Liver (tissue), 8 donors: ENCODE measurements at regions not wholly inside any gene's neighbourhood (a gene's known extent, or its start where the extent isn't known, plus 50 kb on each side); places are given as distances from the start of the nearest gene placed in this dataset.

ENCODE experiments used
- DNase-seq: peaks from one replicate; pipeline ENCODE4 v3.0.0-alpha.2; 2017; ENCODE audit warnings: low spot score
- H3K27ac ChIP-seq, 2 donors: one replicate each; pipeline ENCODE4 v1.7.0; 2013; ENCODE audit warnings: inconsistent platforms in 2 of 2, low read length in 2 of 2, control low read depth in 1 of 2, low read depth in 1 of 2, mild to moderate bottlenecking in 1 of 2
- H3K27me3 ChIP-seq, 4 donors: one replicate each; pipeline versions ENCODE4 v1.6.1 to v1.7.0; 2013; ENCODE audit warnings: low read length in 3 of 4, inconsistent platforms in 1 of 4, mild to moderate bottlenecking in 1 of 4, moderate library complexity in 1 of 4; ENCODE audit not compliant: control insufficient read depth in 4 of 4, insufficient read depth in 4 of 4
- H3K36me3 ChIP-seq, 4 donors: one replicate each; pipeline versions ENCODE4 v1.6.1 to v1.7.0; 2013; ENCODE audit warnings: low read length in 3 of 4, mild to moderate bottlenecking in 3 of 4, low read depth in 1 of 4, moderate library complexity in 1 of 4; ENCODE audit not compliant: control insufficient read depth in 4 of 4, insufficient read depth in 3 of 4
- H3K4me1 ChIP-seq, 4 donors: one replicate each; pipeline versions ENCODE4 v1.6.1 to v1.7.0; 2013; ENCODE audit warnings: low read length in 3 of 4, mild to moderate bottlenecking in 3 of 4, moderate library complexity in 1 of 4; ENCODE audit not compliant: control insufficient read depth in 4 of 4, insufficient read depth in 4 of 4
- H3K4me3 ChIP-seq, 3 donors: one replicate each; pipeline versions ENCODE4 v1.6.1 to v1.7.0; 2013; ENCODE audit warnings: low read length in 3 of 3, control low read depth in 1 of 3, low read depth in 1 of 3, mild to moderate bottlenecking in 1 of 3
- H3K9ac ChIP-seq, 2 donors: one replicate each; pipeline ENCODE4 v1.7.0; 2013; ENCODE audit warnings: low read length in 2 of 2, mild to moderate bottlenecking in 2 of 2, moderate library complexity in 2 of 2, control low read depth in 1 of 2, low read depth in 1 of 2
- H3K9me3 ChIP-seq, 4 donors: one replicate each; pipeline versions ENCODE4 v1.6.1 to v1.7.0; 2013; ENCODE audit warnings: low read length in 3 of 4; ENCODE audit not compliant: control insufficient read depth in 4 of 4
- EGR1 ChIP-seq, 2 donors: IDR thresholded peaks; 2 replicates each; pipeline ENCODE4 v1.6.1; 2016 to 2018; ENCODE audit warnings: antibody characterized with exemption in 2 of 2, low read depth in 2 of 2
- FOXA1 ChIP-seq: IDR thresholded peaks from 2 replicates; pipeline ENCODE4 v1.6.1; 2016; ENCODE audit warnings: antibody characterized with exemption
- FOXA2 ChIP-seq: IDR thresholded peaks from 2 replicates; pipeline ENCODE4 v1.6.1; 2016; ENCODE audit warnings: antibody characterized with exemption
- GABPA ChIP-seq, 2 donors: IDR thresholded peaks in 1 of 2; conservative IDR thresholded peaks in 1 of 2; 2 replicates each; pipeline ENCODE4 v1.6.1; 2016; ENCODE audit warnings: antibody characterized with exemption in 2 of 2, mild to moderate bottlenecking in 1 of 2, moderate library complexity in 1 of 2
- HNF4A ChIP-seq, 2 donors: conservative IDR thresholded peaks; 2 replicates each; pipeline ENCODE4 v1.6.1; 2016; ENCODE audit warnings: antibody characterized with exemption in 2 of 2, mild to moderate bottlenecking in 2 of 2
- HNF4G ChIP-seq: IDR thresholded peaks from 2 replicates; pipeline ENCODE4 v1.6.1; 2016; ENCODE audit warnings: antibody characterized with exemption
- JUND ChIP-seq, 2 donors: IDR thresholded peaks; 2 replicates each; pipeline ENCODE4 v1.6.1; 2016; ENCODE audit warnings: antibody characterized with exemption in 2 of 2
- RAD21 ChIP-seq, 2 donors: IDR thresholded peaks; 2 replicates each; pipeline ENCODE4 v1.6.1; 2016; ENCODE audit warnings: antibody characterized with exemption in 2 of 2, mild to moderate bottlenecking in 2 of 2
- SP1 ChIP-seq: IDR thresholded peaks from 2 replicates; pipeline ENCODE4 v1.6.1; 2018; ENCODE audit warnings: antibody characterized with exemption, mild to moderate bottlenecking
- TAF1 ChIP-seq: conservative IDR thresholded peaks from 2 replicates; pipeline ENCODE4 v1.6.1; 2016; ENCODE audit warnings: antibody characterized with exemption, mild to moderate bottlenecking
- YY1 ChIP-seq: IDR thresholded peaks from 2 replicates; pipeline ENCODE4 v1.6.1; 2016; ENCODE audit warnings: antibody characterized with exemption, mild to moderate bottlenecking
- WGBS: extraction: QIAGEN DNeasy Blood & Tissue Kit; methylation state at CpG from one replicate; pipeline ENCODE4 v1.1.7; 2013; 5-methylcytosine and 5-hydroxymethylcytosine counted together
- TF ChIP-seq, protein P1 (sequence below): IDR thresholded peaks from 2 replicates; pipeline ENCODE4 v1.6.1; 2016; ENCODE audit warnings: antibody characterized with exemption
- TF ChIP-seq, protein P2 (sequence below): IDR thresholded peaks from 2 replicates; pipeline ENCODE4 v1.6.1; 2016; ENCODE audit warnings: antibody characterized with exemption
- TF ChIP-seq, protein P3 (sequence below): IDR thresholded peaks from 2 replicates; pipeline ENCODE4 v1.6.1; 2016; ENCODE audit warnings: antibody characterized with exemption, mild to moderate bottlenecking
- TF ChIP-seq, protein P4 (sequence below): IDR thresholded peaks from 2 replicates; pipeline ENCODE4 v1.6.1; 2016; ENCODE audit warnings: antibody characterized with exemption
- TF ChIP-seq, protein P5 (sequence below): fragments of 150-350 bp; IDR thresholded peaks from 2 replicates; pipeline ENCODE4 v1.5.1; 2017; ENCODE audit warnings: improper control_type of control experiment, low read depth, low read length; ENCODE audit not compliant: missing input control
- donor health status: healthy.
- donor health status: healthy.
- donor health status: healthy.
- donor health status: healthy.
- donor health status: healthy.

DNA sequence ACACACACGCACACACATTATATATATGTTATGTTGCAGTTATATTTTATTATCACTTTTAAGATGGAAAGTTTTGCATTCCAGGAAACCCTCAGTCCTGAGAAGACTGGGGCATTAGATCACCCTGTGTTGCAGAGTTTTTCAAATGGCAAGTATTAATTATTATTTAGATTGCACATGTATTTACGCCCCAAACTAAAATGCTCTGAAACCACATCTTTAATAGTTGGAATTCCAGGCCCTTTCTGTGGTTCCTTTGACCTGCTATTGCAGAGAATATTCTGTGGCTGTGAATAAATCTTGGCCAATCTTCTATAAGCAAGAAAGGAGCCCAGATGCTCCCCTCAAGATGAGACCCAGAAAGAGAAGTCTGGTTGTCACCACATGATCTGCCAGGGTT, 427.0 kb upstream of the TNP1 start:
- H3K36me3 ChIP-seq: no peaks in the 10 kb centered on the region
- no peak overlapping the region for H3K27ac ChIP-seq
- H3K4me3 ChIP-seq: no peak overlapping the region
- no peak for DNase-seq
- no peak overlapping the region for H3K9ac ChIP-seq
- no peaks in the 10 kb centered on the region for H3K4me1 ChIP-seq
- no peaks in the 10 kb centered on the region for H3K9me3 ChIP-seq
- no peaks in the 10 kb centered on the region for H3K27me3 ChIP-seq
- 92% methylated on average over 2 of the region's 2 CpGs for WGBS
- TF ChIP-seq, protein P1, sequence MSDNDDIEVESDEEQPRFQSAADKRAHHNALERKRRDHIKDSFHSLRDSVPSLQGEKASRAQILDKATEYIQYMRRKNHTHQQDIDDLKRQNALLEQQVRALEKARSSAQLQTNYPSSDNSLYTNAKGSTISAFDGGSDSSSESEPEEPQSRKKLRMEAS: no peak
- TF ChIP-seq GABPA (IDR thresholded peaks at IDR 0.05 in 1 of 2, conservative IDR thresholded peaks at IDR 0.05 in 1 of 2) (no peak), TAF1 (no peak), YY1 (no peak), EGR1 (IDR thresholded peaks at IDR 0.05; ENCODE audit: low read depth in 2 of 2) (no peak), SP1 (no peak), FOXA2 (no peak), HNF4A (conservative IDR thresholded peaks at IDR 0.05) (no peak), JUND (IDR thresholded peaks at IDR 0.05) (no peak), RAD21 (IDR thresholded peaks at IDR 0.05) (no peak), HNF4G (no peak)
- TF ChIP-seq, protein P2, sequence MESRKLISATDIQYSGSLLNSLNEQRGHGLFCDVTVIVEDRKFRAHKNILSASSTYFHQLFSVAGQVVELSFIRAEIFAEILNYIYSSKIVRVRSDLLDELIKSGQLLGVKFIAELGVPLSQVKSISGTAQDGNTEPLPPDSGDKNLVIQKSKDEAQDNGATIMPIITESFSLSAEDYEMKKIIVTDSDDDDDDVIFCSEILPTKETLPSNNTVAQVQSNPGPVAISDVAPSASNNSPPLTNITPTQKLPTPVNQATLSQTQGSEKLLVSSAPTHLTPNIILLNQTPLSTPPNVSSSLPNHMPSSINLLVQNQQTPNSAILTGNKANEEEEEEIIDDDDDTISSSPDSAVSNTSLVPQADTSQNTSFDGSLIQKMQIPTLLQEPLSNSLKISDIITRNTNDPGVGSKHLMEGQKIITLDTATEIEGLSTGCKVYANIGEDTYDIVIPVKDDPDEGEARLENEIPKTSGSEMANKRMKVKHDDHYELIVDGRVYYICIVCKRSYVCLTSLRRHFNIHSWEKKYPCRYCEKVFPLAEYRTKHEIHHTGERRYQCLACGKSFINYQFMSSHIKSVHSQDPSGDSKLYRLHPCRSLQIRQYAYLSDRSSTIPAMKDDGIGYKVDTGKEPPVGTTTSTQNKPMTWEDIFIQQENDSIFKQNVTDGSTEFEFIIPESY: no peak
- TF ChIP-seq, protein P3, sequence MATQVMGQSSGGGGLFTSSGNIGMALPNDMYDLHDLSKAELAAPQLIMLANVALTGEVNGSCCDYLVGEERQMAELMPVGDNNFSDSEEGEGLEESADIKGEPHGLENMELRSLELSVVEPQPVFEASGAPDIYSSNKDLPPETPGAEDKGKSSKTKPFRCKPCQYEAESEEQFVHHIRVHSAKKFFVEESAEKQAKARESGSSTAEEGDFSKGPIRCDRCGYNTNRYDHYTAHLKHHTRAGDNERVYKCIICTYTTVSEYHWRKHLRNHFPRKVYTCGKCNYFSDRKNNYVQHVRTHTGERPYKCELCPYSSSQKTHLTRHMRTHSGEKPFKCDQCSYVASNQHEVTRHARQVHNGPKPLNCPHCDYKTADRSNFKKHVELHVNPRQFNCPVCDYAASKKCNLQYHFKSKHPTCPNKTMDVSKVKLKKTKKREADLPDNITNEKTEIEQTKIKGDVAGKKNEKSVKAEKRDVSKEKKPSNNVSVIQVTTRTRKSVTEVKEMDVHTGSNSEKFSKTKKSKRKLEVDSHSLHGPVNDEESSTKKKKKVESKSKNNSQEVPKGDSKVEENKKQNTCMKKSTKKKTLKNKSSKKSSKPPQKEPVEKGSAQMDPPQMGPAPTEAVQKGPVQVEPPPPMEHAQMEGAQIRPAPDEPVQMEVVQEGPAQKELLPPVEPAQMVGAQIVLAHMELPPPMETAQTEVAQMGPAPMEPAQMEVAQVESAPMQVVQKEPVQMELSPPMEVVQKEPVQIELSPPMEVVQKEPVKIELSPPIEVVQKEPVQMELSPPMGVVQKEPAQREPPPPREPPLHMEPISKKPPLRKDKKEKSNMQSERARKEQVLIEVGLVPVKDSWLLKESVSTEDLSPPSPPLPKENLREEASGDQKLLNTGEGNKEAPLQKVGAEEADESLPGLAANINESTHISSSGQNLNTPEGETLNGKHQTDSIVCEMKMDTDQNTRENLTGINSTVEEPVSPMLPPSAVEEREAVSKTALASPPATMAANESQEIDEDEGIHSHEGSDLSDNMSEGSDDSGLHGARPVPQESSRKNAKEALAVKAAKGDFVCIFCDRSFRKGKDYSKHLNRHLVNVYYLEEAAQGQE: no peak
- TF ChIP-seq, protein P4, sequence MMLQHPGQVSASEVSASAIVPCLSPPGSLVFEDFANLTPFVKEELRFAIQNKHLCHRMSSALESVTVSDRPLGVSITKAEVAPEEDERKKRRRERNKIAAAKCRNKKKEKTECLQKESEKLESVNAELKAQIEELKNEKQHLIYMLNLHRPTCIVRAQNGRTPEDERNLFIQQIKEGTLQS: no peak
- TF ChIP-seq, protein P5, sequence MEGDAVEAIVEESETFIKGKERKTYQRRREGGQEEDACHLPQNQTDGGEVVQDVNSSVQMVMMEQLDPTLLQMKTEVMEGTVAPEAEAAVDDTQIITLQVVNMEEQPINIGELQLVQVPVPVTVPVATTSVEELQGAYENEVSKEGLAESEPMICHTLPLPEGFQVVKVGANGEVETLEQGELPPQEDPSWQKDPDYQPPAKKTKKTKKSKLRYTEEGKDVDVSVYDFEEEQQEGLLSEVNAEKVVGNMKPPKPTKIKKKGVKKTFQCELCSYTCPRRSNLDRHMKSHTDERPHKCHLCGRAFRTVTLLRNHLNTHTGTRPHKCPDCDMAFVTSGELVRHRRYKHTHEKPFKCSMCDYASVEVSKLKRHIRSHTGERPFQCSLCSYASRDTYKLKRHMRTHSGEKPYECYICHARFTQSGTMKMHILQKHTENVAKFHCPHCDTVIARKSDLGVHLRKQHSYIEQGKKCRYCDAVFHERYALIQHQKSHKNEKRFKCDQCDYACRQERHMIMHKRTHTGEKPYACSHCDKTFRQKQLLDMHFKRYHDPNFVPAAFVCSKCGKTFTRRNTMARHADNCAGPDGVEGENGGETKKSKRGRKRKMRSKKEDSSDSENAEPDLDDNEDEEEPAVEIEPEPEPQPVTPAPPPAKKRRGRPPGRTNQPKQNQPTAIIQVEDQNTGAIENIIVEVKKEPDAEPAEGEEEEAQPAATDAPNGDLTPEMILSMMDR: no peak

DNA sequence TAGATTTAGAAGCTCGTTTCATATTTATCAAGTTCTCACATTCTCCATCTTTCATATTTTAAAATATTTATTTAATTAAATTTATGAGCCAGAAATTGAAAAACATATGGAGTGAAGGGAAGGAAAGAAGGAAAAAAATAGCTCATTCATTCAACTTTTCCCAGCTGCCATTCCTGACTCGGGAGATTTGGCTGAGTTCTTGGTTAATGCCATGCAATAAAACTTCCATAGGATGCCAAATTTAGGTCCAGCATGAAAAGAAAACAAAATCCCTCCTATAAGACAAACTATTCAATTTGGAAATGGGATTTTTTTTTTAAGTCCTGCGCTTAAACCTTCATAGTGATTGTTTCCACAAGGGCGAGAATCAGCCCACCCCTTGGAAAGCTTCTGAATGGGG, 426.1 kb upstream of the TNP1 start:
- Histone ChIP-seq H3K27me3 (no peaks in the 10 kb centered on the region), H3K27ac (no peak overlapping the region), H3K9ac (no peak overlapping the region), H3K4me1 (no peaks in the 10 kb centered on the region), H3K9me3 (no peaks in the 10 kb centered on the region), H3K4me3 (no peak overlapping the region), H3K36me3 (no peaks in the 10 kb centered on the region)
- 90% methylated on average over 4 of the region's 4 CpGs for WGBS
- DNase-seq: no peak
- TF ChIP-seq FOXA1: no peak
